ENCODE measurements at regions not wholly inside any gene's neighbourhood (a gene's known extent, or its start where the extent isn't known, plus 50 kb on each side); places are given as distances from the start of the nearest gene placed in this dataset.

DNA sequence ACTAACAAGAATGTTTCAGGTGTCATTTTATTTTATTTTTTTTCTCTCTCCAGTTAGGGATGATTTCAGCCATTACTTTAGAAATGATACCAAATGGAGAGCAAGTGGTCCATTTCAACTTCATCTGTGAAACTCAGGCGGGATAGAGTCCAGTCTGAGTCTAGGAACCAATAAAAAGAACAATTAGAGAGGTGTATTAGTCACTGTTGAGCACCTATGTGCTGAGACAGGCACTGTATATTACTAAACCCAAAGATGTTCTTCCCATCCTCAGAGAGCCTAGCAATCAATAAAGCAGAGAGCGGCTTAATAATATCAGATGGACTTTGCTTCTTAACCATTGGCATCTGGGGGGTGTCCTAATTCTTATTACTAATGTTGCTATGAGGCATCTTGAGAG, 410.3 kb upstream of the SLC24A2 start:
- no peak for DNase-seq (ENCODE audit: low spot score)
- no peaks in the 10 kb centered on the region for H3K36me3 Mint-ChIP-seq
- H3K9me3 Mint-ChIP-seq, result peaks cover 12% of the 10 kb centered on the region
- Histone ChIP-seq H3K9ac (no peak overlapping the region), H4K20me1 (ENCODE audit: low read depth) (peaks cover 3% of the 10 kb centered on the region), H3K27me3 (no peaks in the 10 kb centered on the region), H3K27ac (no peak overlapping the region), H3K4me1 (peaks cover 41% of the 10 kb centered on the region), H3K4me2 (no peak overlapping the region), H3K36me3 (no peaks in the 10 kb centered on the region), H3F3A (ENCODE audit: low read depth) (peaks cover 23% of the 10 kb centered on the region), H3K9me3 (ENCODE audit: low read depth) (no peaks in the 10 kb centered on the region), H3K4me3 (no peak overlapping the region), H3K79me2 (ENCODE audit: low read depth) (no peaks in the 10 kb centered on the region), H2AFZ (replicated peaks) (no peak overlapping the region)
- H3K27ac Mint-ChIP-seq, result no peak overlapping the region
- H3K4me3 Mint-ChIP-seq, result no peak overlapping the region
- peaks cover 7% of the 10 kb centered on the region for H3K27me3 Mint-ChIP-seq (ENCODE audit: insufficient read depth, low read depth)
- TF ChIP-seq, protein P1, sequence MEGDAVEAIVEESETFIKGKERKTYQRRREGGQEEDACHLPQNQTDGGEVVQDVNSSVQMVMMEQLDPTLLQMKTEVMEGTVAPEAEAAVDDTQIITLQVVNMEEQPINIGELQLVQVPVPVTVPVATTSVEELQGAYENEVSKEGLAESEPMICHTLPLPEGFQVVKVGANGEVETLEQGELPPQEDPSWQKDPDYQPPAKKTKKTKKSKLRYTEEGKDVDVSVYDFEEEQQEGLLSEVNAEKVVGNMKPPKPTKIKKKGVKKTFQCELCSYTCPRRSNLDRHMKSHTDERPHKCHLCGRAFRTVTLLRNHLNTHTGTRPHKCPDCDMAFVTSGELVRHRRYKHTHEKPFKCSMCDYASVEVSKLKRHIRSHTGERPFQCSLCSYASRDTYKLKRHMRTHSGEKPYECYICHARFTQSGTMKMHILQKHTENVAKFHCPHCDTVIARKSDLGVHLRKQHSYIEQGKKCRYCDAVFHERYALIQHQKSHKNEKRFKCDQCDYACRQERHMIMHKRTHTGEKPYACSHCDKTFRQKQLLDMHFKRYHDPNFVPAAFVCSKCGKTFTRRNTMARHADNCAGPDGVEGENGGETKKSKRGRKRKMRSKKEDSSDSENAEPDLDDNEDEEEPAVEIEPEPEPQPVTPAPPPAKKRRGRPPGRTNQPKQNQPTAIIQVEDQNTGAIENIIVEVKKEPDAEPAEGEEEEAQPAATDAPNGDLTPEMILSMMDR (IDR thresholded peaks at IDR 0.05), result no peak
- no peak for TF ChIP-seq EZH2 (IDR thresholded peaks at IDR 0.05)
- TF ChIP-seq EZH2phosphoT487 (IDR thresholded peaks at IDR 0.05), result no peak
- H3K4me1 Mint-ChIP-seq, result peaks cover 48% of the 10 kb centered on the region

GRCh38 chr9:20197976-20198685, 409.3 kb upstream of the SLC24A2 start:
- TF ChIP-seq EZH2phosphoT487 (IDR thresholded peaks at IDR 0.05), result no peak
- TF ChIP-seq, protein P1 (IDR thresholded peaks at IDR 0.05), result no peak
- Histone ChIP-seq H3K36me3 (no peaks in the 10 kb centered on the region), H3K79me2 (ENCODE audit: low read depth) (no peaks in the 10 kb centered on the region), H3K9me3 (ENCODE audit: low read depth) (no peaks in the 10 kb centered on the region), H3K27ac (no peak overlapping the region), H3K4me1 (peaks cover 38% of the 10 kb centered on the region), H3K4me3 (no peak overlapping the region), H3K4me2 (peak overlapping the region; percentile 6), H3K9ac (no peak overlapping the region), H4K20me1 (ENCODE audit: low read depth) (peaks cover 3% of the 10 kb centered on the region), H3F3A (ENCODE audit: low read depth) (peaks cover 23% of the 10 kb centered on the region), H3K27me3 (no peaks in the 10 kb centered on the region), H2AFZ (replicated peaks) (peak overlapping the region; percentile 5)
- peak overlapping the region; percentile 73 for H3K27ac Mint-ChIP-seq
- peak; percentile 49 for DNase-seq (ENCODE audit: low spot score)
- H3K27me3 Mint-ChIP-seq (ENCODE audit: insufficient read depth, low read depth), result peaks cover 7% of the 10 kb centered on the region
- peak overlapping the region; percentile 76 for H3K4me3 Mint-ChIP-seq
- H3K4me1 Mint-ChIP-seq, result peaks cover 44% of the 10 kb centered on the region
- H3K36me3 Mint-ChIP-seq, result no peaks in the 10 kb centered on the region
- peaks cover 12% of the 10 kb centered on the region for H3K9me3 Mint-ChIP-seq

- H3K36me3 Mint-ChIP-seq, result no peaks in the 10 kb centered on the region
- Histone ChIP-seq H3K79me2 (ENCODE audit: low read depth) (no peaks in the 10 kb centered on the region), H3K27me3 (no peaks in the 10 kb centered on the region), H3K36me3 (no peaks in the 10 kb centered on the region), H2AFZ (replicated peaks) (no peak overlapping the region), H3K4me1 (peaks cover 21% of the 10 kb centered on the region), H3K9me3 (ENCODE audit: low read depth) (no peaks in the 10 kb centered on the region), H3K27ac (no peak overlapping the region), H3F3A (ENCODE audit: low read depth) (peaks cover 18% of the 10 kb centered on the region), H3K9ac (no peak overlapping the region), H3K4me3 (no peak overlapping the region), H4K20me1 (ENCODE audit: low read depth) (no peaks in the 10 kb centered on the region), H3K4me2 (no peak overlapping the region)
- no peak overlapping the region for H3K27ac Mint-ChIP-seq
- H3K9me3 Mint-ChIP-seq, result peaks cover 17% of the 10 kb centered on the region
- peaks cover 6% of the 10 kb centered on the region for H3K27me3 Mint-ChIP-seq (ENCODE audit: insufficient read depth, low read depth)
- no peak overlapping the region for H3K4me3 Mint-ChIP-seq
- H3K4me1 Mint-ChIP-seq, result peaks cover 19% of the 10 kb centered on the region
- TF ChIP-seq EZH2 (IDR thresholded peaks at IDR 0.05), result no peak
- TF ChIP-seq, protein P1 (IDR thresholded peaks at IDR 0.05), result no peak
- no peak for TF ChIP-seq EZH2phosphoT487 (IDR thresholded peaks at IDR 0.05)
- DNase-seq (ENCODE audit: low spot score), result no peak
Measured at GRCh38 chr9:20191228-20191840, 402.5 kb upstream of the SLC24A2 start.

All from neural progenitor cell (in vitro differentiated cells).